ENCODE measurements at regions not wholly inside any gene's neighbourhood (a gene's known extent, or its start where the extent isn't known, plus 50 kb on each side); places are given as distances from the start of the nearest gene placed in this dataset.

GRCh38 chr14:106845286-106846087 lies 1319.1 kb downstream of the TMEM121 start (continued):
- TF ChIP-seq HDAC1 (CRISPR knock-in tag; IDR thresholded peaks at IDR 0.05) (peak; percentile 72), ZNF839 (CRISPR knock-in tag; IDR thresholded peaks at IDR 0.05; ENCODE audit: borderline replicate concordance) (no peak), ZNF281 (CRISPR knock-in tag; IDR thresholded peaks at IDR 0.05; ENCODE audit: borderline replicate concordance) (peak; percentile 88; the same call in 1 of the 2 replicates), CENPX (CRISPR knock-in tag; IDR thresholded peaks at IDR 0.05) (no peak), ZNF83 (CRISPR knock-in tag; IDR thresholded peaks at IDR 0.05; ENCODE audit: borderline replicate concordance) (no peak), KDM5B (CRISPR knock-in tag; IDR thresholded peaks at IDR 0.05; ENCODE audit: borderline replicate concordance) (no peak), ZIK1 (CRISPR knock-in tag; IDR thresholded peaks at IDR 0.05; ENCODE audit: borderline replicate concordance, low read depth) (peak; percentile 58; the same call in 1 of the 2 replicates), TCF12 (IDR thresholded peaks at IDR 0.05) (no peak), TCF12 (CRISPR knock-in tag; IDR thresholded peaks at IDR 0.05) (no peak), ARNT2 (CRISPR knock-in tag; IDR thresholded peaks at IDR 0.05; ENCODE audit: low read depth) (no peak), KIAA2018 (CRISPR knock-in tag; IDR thresholded peaks at IDR 0.05; ENCODE audit: borderline replicate concordance) (no peak), TBL1XR1 (IDR thresholded peaks at IDR 0.05; ENCODE audit: borderline replicate concordance, low read length, partially characterized antibody) (no peak), ZMYM4 (CRISPR knock-in tag; IDR thresholded peaks at IDR 0.05) (peak; percentile 20; the same call in 1 of the 2 replicates), CREBL2 (CRISPR knock-in tag; IDR thresholded peaks at IDR 0.05; ENCODE audit: borderline replicate concordance) (no peak), ATF3 (CRISPR knock-in tag; IDR thresholded peaks at IDR 0.05) (no peak), TCF7L2 (IDR thresholded peaks at IDR 0.05; ENCODE audit: low read depth, low read length) (no peak), ZNF101 (CRISPR knock-in tag; IDR thresholded peaks at IDR 0.05; ENCODE audit: borderline replicate concordance, low read depth) (no peak), ZNF598 (CRISPR knock-in tag; IDR thresholded peaks at IDR 0.05; ENCODE audit: borderline replicate concordance) (no peak)

Data from HepG2 (cell line).